ENCODE measurements at regions not wholly inside any gene's neighbourhood (a gene's known extent, or its start where the extent isn't known, plus 50 kb on each side); places are given as distances from the start of the nearest gene placed in this dataset.

DNA sequence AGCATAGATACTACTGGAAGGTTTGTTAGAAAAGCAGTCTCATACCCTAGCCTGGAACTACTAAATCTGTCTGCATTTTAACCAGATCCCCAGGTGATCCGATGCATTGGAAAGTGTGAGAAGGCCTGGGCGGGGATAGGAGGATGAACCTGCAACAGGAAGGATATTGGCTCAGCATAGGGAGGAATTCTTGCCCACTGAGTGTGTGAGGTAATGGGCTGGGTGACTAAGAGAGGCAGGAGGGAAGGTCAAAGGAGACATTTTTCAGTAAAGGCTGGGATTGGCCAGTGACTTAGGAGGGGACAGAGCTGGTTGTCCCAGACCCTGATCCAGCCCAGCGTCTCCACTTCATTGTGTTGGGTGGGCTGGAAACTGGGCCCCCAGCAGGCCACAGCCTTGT lies 191.0 kb upstream of the LRFN2 start:
- Mint-ChIP-seq H3K36me3 (no peaks in the 10 kb centered on the region), H3K9me3 (ENCODE audit: low read depth) (no peaks in the 10 kb centered on the region), H3K27me3 (no peaks in the 10 kb centered on the region), H3K4me1 (ENCODE audit: low read depth) (no peaks in the 10 kb centered on the region), H3K4me3 (no peak overlapping the region), H3K27ac (no peak overlapping the region)

DNA sequence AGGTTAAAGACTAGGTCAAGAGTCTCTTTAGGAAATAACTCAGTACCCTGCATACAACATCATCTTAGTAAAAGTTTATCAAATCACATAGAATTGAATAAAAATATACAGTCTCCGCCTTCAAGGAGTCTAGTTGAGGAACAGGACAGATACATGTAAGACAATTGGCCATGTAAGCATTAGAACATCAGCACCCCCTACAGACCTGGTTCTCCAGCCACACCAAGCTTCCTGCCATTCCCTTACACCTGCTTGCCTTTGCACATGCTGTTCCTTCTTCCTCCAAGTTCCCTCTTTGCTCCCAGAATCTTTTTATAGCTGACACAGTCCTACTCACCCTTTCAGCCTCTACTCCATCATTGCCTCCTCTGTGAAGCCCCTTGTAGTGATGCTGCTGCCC lies 187.8 kb upstream of the LRFN2 start:
- no peak overlapping the region for H3K27ac Mint-ChIP-seq

DNA sequence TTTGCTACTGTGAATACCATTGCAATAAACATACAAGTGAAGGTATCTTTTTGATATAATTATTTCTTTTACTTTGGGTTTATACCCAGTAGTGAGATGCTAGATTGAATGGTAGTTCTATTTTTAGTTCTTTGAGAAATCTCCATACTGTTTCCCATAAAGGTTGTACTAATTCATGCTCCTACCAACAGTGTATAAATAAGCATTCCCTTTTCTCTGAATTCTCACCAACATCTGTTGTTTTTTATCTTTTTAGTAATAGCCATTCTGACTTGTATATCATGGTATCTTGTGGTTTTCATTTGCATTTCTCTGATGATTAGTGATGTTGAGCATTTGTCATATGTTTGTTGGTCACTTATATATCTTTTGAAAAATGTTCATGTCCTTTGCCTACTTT lies 183.6 kb upstream of the LRFN2 start:
- Mint-ChIP-seq H3K27me3 (peaks cover 2% of the 10 kb centered on the region), H3K4me3 (no peak overlapping the region), H3K9me3 (ENCODE audit: low read depth) (no peaks in the 10 kb centered on the region), H3K27ac (no peak overlapping the region), H3K36me3 (no peaks in the 10 kb centered on the region), H3K4me1 (ENCODE audit: low read depth) (no peaks in the 10 kb centered on the region)

More for the DNA sequence above, 187.8 kb upstream of the LRFN2 start:
- Mint-ChIP-seq H3K36me3 (no peaks in the 10 kb centered on the region), H3K4me1 (ENCODE audit: low read depth) (no peaks in the 10 kb centered on the region), H3K9me3 (ENCODE audit: low read depth) (no peaks in the 10 kb centered on the region), H3K27me3 (no peaks in the 10 kb centered on the region), H3K4me3 (no peak overlapping the region)

DNA sequence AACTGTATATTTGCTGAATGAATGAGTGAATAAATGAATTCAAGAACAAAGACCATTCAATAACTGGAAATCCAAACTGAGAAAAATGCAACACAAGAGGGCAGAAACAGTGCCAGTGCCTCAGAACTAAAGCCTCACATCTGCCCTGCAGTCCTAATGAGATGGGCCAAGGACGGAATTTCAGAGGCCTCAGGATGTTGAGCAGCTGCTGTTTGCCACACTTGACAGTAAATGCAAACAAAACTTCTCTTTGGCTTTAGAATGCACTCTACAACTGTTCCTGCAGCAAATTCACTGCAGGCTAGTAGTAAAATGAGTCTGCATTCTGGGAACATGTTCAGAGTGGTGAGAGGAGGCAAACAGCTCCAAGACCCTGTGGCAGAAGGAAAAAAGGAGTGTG lies 177.6 kb upstream of the LRFN2 start:
- H3K9me3 Mint-ChIP-seq (ENCODE audit: low read depth), result no peaks in the 10 kb centered on the region
- no peaks in the 10 kb centered on the region for H3K4me1 Mint-ChIP-seq (ENCODE audit: low read depth)
- H3K36me3 Mint-ChIP-seq, result no peaks in the 10 kb centered on the region
- no peak overlapping the region for H3K27ac Mint-ChIP-seq
- H3K27me3 Mint-ChIP-seq, result peaks cover 2% of the 10 kb centered on the region
- no peak overlapping the region for H3K4me3 Mint-ChIP-seq

- H3K36me3 Mint-ChIP-seq, result no peaks in the 10 kb centered on the region
- H3K4me3 Mint-ChIP-seq, result no peak overlapping the region
- H3K9me3 Mint-ChIP-seq (ENCODE audit: low read depth), result no peaks in the 10 kb centered on the region
- H3K27me3 Mint-ChIP-seq, result no peaks in the 10 kb centered on the region
- no peaks in the 10 kb centered on the region for H3K4me1 Mint-ChIP-seq (ENCODE audit: low read depth)
- H3K27ac Mint-ChIP-seq, result no peak overlapping the region
These were observed 175.8 kb upstream of the LRFN2 start for GRCh38 chr6:40762981-40763380.

GRCh38 chr6:40760887-40761286 lies 173.7 kb upstream of the LRFN2 start:
- Mint-ChIP-seq H3K4me1 (ENCODE audit: low read depth) (no peaks in the 10 kb centered on the region), H3K9me3 (ENCODE audit: low read depth) (no peaks in the 10 kb centered on the region), H3K36me3 (no peaks in the 10 kb centered on the region), H3K27me3 (peaks cover 16% of the 10 kb centered on the region), H3K4me3 (no peak overlapping the region), H3K27ac (no peak overlapping the region)

GRCh38 chr6:40759838-40760237 lies 172.7 kb upstream of the LRFN2 start:
- no peaks in the 10 kb centered on the region for H3K4me1 Mint-ChIP-seq (ENCODE audit: low read depth)
- H3K9me3 Mint-ChIP-seq (ENCODE audit: low read depth), result no peaks in the 10 kb centered on the region
- H3K27ac Mint-ChIP-seq, result no peak overlapping the region
- no peaks in the 10 kb centered on the region for H3K36me3 Mint-ChIP-seq
- peaks cover 22% of the 10 kb centered on the region for H3K27me3 Mint-ChIP-seq
- H3K4me3 Mint-ChIP-seq, result no peak overlapping the region

DNA sequence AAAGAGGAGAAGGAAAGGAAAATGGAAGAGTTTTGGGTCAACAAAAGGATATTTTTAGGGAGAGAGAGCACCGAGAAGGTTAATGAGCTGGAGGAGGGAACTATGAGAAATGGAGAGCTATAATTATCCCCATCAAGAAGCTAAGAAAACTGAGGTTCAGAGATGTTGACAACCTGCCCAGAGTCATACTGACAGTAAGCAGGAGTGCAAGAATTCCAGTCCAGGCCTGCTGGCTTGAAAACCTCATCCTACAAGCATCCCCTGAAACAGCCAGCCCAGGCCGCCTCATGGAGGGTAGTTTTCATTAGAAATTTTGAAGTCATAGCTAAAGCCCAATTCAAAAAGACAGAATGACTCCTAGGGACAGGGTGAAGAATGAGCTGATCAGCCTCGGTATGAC lies 172.1 kb upstream of the LRFN2 start:
- Mint-ChIP-seq H3K4me1 (ENCODE audit: low read depth) (no peaks in the 10 kb centered on the region), H3K27ac (no peak overlapping the region), H3K9me3 (ENCODE audit: low read depth) (no peaks in the 10 kb centered on the region), H3K36me3 (no peaks in the 10 kb centered on the region), H3K4me3 (no peak overlapping the region), H3K27me3 (peaks cover 22% of the 10 kb centered on the region)

- H3K27ac Mint-ChIP-seq, result no peak overlapping the region
- H3K4me3 Mint-ChIP-seq, result no peak overlapping the region
- no peaks in the 10 kb centered on the region for H3K36me3 Mint-ChIP-seq
- H3K27me3 Mint-ChIP-seq, result peaks cover 27% of the 10 kb centered on the region
- no peaks in the 10 kb centered on the region for H3K4me1 Mint-ChIP-seq (ENCODE audit: low read depth)
- H3K9me3 Mint-ChIP-seq (ENCODE audit: low read depth), result no peaks in the 10 kb centered on the region
These were observed 168.7 kb upstream of the LRFN2 start for GRCh38 chr6:40755749-40756452.

GRCh38 chr6:40755046-40755681 lies 168.0 kb upstream of the LRFN2 start:
- Mint-ChIP-seq H3K4me1 (ENCODE audit: low read depth) (no peaks in the 10 kb centered on the region), H3K27ac (no peak overlapping the region), H3K36me3 (no peaks in the 10 kb centered on the region), H3K27me3 (peaks cover 27% of the 10 kb centered on the region), H3K4me3 (no peak overlapping the region), H3K9me3 (ENCODE audit: low read depth) (no peaks in the 10 kb centered on the region)

- Mint-ChIP-seq H3K27me3 (peaks cover 28% of the 10 kb centered on the region), H3K36me3 (no peaks in the 10 kb centered on the region), H3K9me3 (ENCODE audit: low read depth) (no peaks in the 10 kb centered on the region)
These were observed 167.4 kb upstream of the LRFN2 start for GRCh38 chr6:40754461-40755045.

GRCh38 chr6:40753675-40754448 lies 166.7 kb upstream of the LRFN2 start:
- H3K4me1 Mint-ChIP-seq (ENCODE audit: low read depth), result no peaks in the 10 kb centered on the region
- H3K27me3 Mint-ChIP-seq, result peaks cover 31% of the 10 kb centered on the region
- no peak overlapping the region for H3K4me3 Mint-ChIP-seq
- no peaks in the 10 kb centered on the region for H3K9me3 Mint-ChIP-seq (ENCODE audit: low read depth)
- no peaks in the 10 kb centered on the region for H3K36me3 Mint-ChIP-seq
- H3K27ac Mint-ChIP-seq, result no peak overlapping the region

More at GRCh38 chr6:40754461-40755045, 167.4 kb upstream of the LRFN2 start:
- H3K4me1 Mint-ChIP-seq (ENCODE audit: low read depth), result no peaks in the 10 kb centered on the region
- H3K27ac Mint-ChIP-seq, result no peak overlapping the region
- no peak overlapping the region for H3K4me3 Mint-ChIP-seq

DNA sequence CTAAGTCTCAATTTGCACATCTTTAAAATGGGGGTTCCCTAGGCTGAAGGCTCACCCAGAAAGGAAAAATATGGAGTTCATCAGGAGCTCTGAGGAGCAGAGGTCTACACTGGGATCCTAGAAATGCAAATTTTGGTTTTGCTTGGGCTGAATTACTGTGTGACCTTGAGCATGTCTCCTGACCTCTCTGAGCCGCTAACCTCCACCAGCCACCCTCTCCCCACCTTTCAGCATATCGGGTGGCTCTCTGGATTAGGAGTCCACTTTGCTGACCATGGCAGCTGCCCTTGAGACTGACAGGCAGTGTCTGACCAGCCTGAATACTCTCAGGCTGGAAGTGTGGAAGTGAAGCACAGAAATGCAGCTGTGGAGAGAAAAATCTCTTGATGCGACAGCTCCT lies 165.9 kb upstream of the LRFN2 start:
- Mint-ChIP-seq H3K27me3 (peaks cover 34% of the 10 kb centered on the region), H3K4me1 (ENCODE audit: low read depth) (no peaks in the 10 kb centered on the region), H3K4me3 (no peak overlapping the region), H3K9me3 (ENCODE audit: low read depth) (no peaks in the 10 kb centered on the region), H3K36me3 (no peaks in the 10 kb centered on the region), H3K27ac (no peak overlapping the region)

- H3K4me1 Mint-ChIP-seq (ENCODE audit: low read depth), result no peaks in the 10 kb centered on the region
- no peak overlapping the region for H3K4me3 Mint-ChIP-seq
- no peaks in the 10 kb centered on the region for H3K36me3 Mint-ChIP-seq
- no peak overlapping the region for H3K27ac Mint-ChIP-seq
- no peaks in the 10 kb centered on the region for H3K9me3 Mint-ChIP-seq (ENCODE audit: low read depth)
- peaks cover 7% of the 10 kb centered on the region for H3K27me3 Mint-ChIP-seq
These were observed 157.7 kb upstream of the LRFN2 start for GRCh38 chr6:40744835-40745234.

All from activated naive CD8-positive, alpha-beta T cell (primary cell).